Hepatocyte (in vitro differentiated cells): ENCODE measurements at regions not wholly inside any gene's neighbourhood (a gene's known extent, or its start where the extent isn't known, plus 50 kb on each side); places are given as distances from the start of the nearest gene placed in this dataset.
A peak's percentile ranks its signal among the peaks of the same experiment; 100 is the strongest.

ENCODE experiments used
- DNase-seq: peaks from one replicate; pipeline ENCODE4 v3.0.0-alpha.2; 2016; ENCODE audit warnings: low spot score
- H2AFZ ChIP-seq: fragments of 200-600 bp; sonication (generic); 2 replicates; pipeline ENCODE4 v1.6.0; 2016; ENCODE audit warnings: antibody characterized with exemption, mild to moderate bottlenecking
- H3K27ac ChIP-seq: fragments of 200-600 bp; sonication (generic); 2 replicates; pipeline ENCODE4 v1.5.1; 2016; ENCODE audit warnings: mild to moderate bottlenecking
- H3K27me3 ChIP-seq: fragments of 200-600 bp; sonication (generic); 2 replicates; pipeline ENCODE4 v1.6.1; 2016
- H3K36me3 ChIP-seq: fragments of 200-600 bp; sonication (generic); replicated peaks from 2 replicates; pipeline ENCODE4 v1.5.1; 2016; ENCODE audit warnings: low read depth; ENCODE audit not compliant: insufficient read depth
- H3K4me1 ChIP-seq: fragments of 200-600 bp; sonication (generic); 2 replicates; pipeline ENCODE4 v1.5.1; 2016; ENCODE audit warnings: mild to moderate bottlenecking, moderate library complexity; ENCODE audit not compliant: insufficient read depth
- H3K4me2 ChIP-seq: fragments of 200-600 bp; sonication (generic); 2 replicates; pipeline ENCODE4 v1.6.0; 2016
- H3K4me3 ChIP-seq: fragments of 200-600 bp; sonication (generic); 2 replicates; pipeline ENCODE4 v1.5.1; 2016; ENCODE audit warnings: mild to moderate bottlenecking
- H3K79me2 ChIP-seq: fragments of 200-600 bp; sonication (generic); 2 replicates; pipeline ENCODE4 v1.6.0; 2017; ENCODE audit warnings: mild to moderate bottlenecking
- H3K9me2 ChIP-seq: fragments of 200-600 bp; sonication (generic); replicated peaks from 2 replicates; pipeline ENCODE4 v1.6.0; 2017; ENCODE audit warnings: mild to moderate bottlenecking; ENCODE audit not compliant: insufficient read depth
- H3K9me3 ChIP-seq: fragments of 200-600 bp; sonication (generic); 2 replicates; pipeline ENCODE4 v1.5.1; 2016; ENCODE audit warnings: low read depth, mild to moderate bottlenecking
- H4K20me1 ChIP-seq: fragments of 200-600 bp; sonication (generic); 2 replicates; pipeline ENCODE4 v1.6.0; 2016; ENCODE audit warnings: mild to moderate bottlenecking; ENCODE audit not compliant: insufficient read depth, poor library complexity, severe bottlenecking
- EZH2 ChIP-seq: fragments of 200-600 bp; sonication (generic); IDR thresholded peaks from 2 replicates; pipeline ENCODE4 v1.6.1; 2016; ENCODE audit warnings: antibody characterized with exemption, mild to moderate bottlenecking, borderline replicate concordance
- EZH2phosphoT487 ChIP-seq: fragments of 200-600 bp; sonication (generic); IDR thresholded peaks from one replicate; pipeline ENCODE4 v1.6.1; 2018; ENCODE audit warnings: antibody characterized with exemption, mild to moderate bottlenecking, low read depth, moderate library complexity; ENCODE audit not compliant: unreplicated experiment, severe bottlenecking
- WGBS: methylation state at CpG from one replicate; pipeline ENCODE4 v1.1.6; 2016; ENCODE audit warnings: low lambda C conversion rate; ENCODE audit errors: missing lambda C conversion rate; 5-methylcytosine and 5-hydroxymethylcytosine counted together
- TF ChIP-seq, protein P1 (sequence below): fragments of 200-600 bp; sonication (generic); IDR thresholded peaks from 2 replicates; pipeline ENCODE4 v1.5.1; 2016; ENCODE audit warnings: antibody characterized with exemption, mild to moderate bottlenecking; ENCODE audit not compliant: poor library complexity

DNA sequence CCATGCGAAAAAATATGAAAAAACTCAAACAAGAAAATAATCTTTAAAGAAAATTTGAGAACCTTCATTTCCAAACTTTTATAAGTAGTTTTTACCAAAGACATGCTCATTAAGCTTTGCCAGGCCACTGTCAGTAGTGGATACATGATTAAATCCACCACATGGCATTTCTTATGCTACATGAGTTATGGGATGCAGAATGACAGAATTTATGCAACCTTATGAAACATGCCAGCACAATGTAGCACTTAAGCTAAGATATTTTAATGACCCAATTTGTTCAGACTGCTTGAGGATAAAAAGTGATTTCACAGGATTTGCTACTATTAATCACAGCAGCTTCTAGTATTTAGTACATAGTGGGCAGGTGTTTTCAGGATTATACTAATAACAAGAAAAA is 123.3 kb downstream of the ATP23 start:
- H3K4me3 ChIP-seq: no peak overlapping the region
- H3K4me2 ChIP-seq: no peak overlapping the region
- no peaks in the 10 kb centered on the region for H3K27me3 ChIP-seq
- H3K36me3 ChIP-seq: no peaks in the 10 kb centered on the region
- TF ChIP-seq EZH2 (no peak), EZH2phosphoT487 (no peak)
- TF ChIP-seq, protein P1, sequence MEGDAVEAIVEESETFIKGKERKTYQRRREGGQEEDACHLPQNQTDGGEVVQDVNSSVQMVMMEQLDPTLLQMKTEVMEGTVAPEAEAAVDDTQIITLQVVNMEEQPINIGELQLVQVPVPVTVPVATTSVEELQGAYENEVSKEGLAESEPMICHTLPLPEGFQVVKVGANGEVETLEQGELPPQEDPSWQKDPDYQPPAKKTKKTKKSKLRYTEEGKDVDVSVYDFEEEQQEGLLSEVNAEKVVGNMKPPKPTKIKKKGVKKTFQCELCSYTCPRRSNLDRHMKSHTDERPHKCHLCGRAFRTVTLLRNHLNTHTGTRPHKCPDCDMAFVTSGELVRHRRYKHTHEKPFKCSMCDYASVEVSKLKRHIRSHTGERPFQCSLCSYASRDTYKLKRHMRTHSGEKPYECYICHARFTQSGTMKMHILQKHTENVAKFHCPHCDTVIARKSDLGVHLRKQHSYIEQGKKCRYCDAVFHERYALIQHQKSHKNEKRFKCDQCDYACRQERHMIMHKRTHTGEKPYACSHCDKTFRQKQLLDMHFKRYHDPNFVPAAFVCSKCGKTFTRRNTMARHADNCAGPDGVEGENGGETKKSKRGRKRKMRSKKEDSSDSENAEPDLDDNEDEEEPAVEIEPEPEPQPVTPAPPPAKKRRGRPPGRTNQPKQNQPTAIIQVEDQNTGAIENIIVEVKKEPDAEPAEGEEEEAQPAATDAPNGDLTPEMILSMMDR: no peak
- no peaks in the 10 kb centered on the region for H3K79me2 ChIP-seq
- H3K4me1 ChIP-seq: no peaks in the 10 kb centered on the region
- H3K9me3 ChIP-seq: no peaks in the 10 kb centered on the region
- no peaks in the 10 kb centered on the region for H4K20me1 ChIP-seq
- no peak for DNase-seq
- no peaks in the 10 kb centered on the region for H3K9me2 ChIP-seq
- H3K27ac ChIP-seq: no peak overlapping the region
- no peak overlapping the region for H2AFZ ChIP-seq
- WGBS: 91% methylated on average over 1 of the region's 1 CpG

DNA sequence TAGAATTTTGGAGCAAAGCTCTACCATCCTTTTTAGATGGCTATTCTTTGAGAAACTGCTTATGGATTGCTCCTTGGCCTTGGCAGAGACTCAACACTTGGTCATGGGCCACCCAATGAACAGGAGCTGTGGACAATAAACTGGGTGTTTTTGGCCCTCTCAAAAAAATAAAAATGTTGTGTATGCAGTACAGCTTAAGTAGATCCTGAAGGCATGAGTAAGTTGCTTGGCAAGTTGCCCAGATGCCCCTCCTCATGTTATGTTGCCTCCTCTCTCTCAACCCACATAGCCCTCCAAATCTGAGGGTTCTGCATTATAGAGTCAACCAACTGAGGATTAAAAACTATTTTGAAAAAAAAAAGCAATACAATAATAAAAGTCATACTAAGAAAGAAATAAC is 124.9 kb downstream of the ATP23 start:
- H2AFZ ChIP-seq: no peak overlapping the region
- H3K4me2 ChIP-seq: no peak overlapping the region
- no peaks in the 10 kb centered on the region for H3K79me2 ChIP-seq
- no peaks in the 10 kb centered on the region for H3K36me3 ChIP-seq
- no peaks in the 10 kb centered on the region for H3K9me2 ChIP-seq
- no peaks in the 10 kb centered on the region for H3K27me3 ChIP-seq
- TF ChIP-seq EZH2phosphoT487 (no peak), EZH2 (no peak)
- TF ChIP-seq, protein P1: no peak
- no peaks in the 10 kb centered on the region for H3K4me1 ChIP-seq
- H3K4me3 ChIP-seq: no peak overlapping the region
- peak; percentile 27 for DNase-seq
- no peaks in the 10 kb centered on the region for H3K9me3 ChIP-seq
- no peak overlapping the region for H3K27ac ChIP-seq
- no peaks in the 10 kb centered on the region for H4K20me1 ChIP-seq

DNA sequence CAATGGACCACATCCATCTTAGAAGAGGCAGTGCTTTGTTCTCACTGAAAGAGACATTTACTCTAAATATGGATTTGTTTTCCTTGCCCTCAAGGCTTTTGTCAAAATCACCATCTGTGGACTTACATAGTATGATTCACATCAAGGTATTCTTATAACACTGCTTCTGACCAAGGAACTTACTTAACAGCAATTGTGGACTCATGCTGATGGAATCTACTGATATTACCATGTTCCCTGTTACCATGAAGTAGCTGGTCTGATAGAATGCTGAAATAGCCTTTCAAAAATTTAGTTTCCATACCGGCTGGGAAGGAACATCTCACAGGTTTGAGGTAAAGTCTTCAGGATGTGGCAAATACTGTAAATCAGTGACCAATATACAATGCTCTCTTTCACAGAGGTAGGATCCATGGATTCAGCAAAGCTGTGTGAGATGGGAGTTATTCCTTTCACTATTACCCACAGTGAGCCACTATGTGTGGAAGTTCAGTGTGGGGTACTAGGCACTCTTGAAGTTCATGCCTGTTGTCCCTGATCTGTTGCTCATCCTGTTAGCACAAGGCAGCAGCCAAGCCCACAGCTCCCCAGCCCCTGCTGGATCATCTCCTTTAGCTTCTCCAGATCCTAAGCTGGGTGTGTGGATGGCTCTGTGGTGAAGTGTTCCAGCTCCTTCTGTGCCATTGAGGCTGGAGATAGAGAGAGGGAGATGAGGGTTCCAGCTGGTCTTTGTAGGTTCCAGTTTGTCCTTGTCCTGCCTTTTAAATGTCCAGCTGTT is 126.4 kb downstream of the ATP23 start:
- no peaks in the 10 kb centered on the region for H3K4me1 ChIP-seq
- no peaks in the 10 kb centered on the region for H4K20me1 ChIP-seq
- no peak overlapping the region for H3K4me2 ChIP-seq
- H2AFZ ChIP-seq: no peak overlapping the region
- H3K9me3 ChIP-seq: no peaks in the 10 kb centered on the region
- no peaks in the 10 kb centered on the region for H3K36me3 ChIP-seq
- 39% methylated on average over 1 of the region's 1 CpG for WGBS
- H3K79me2 ChIP-seq: no peaks in the 10 kb centered on the region
- no peak for DNase-seq
- TF ChIP-seq, protein P1: no peak
- TF ChIP-seq EZH2phosphoT487: no peak
- no peak for TF ChIP-seq EZH2
- no peak overlapping the region for H3K4me3 ChIP-seq
- no peak overlapping the region for H3K27ac ChIP-seq
- no peaks in the 10 kb centered on the region for H3K9me2 ChIP-seq
- no peaks in the 10 kb centered on the region for H3K27me3 ChIP-seq
